GM12874 (cell line): ENCODE measurements at regions not wholly inside any gene's neighbourhood (a gene's known extent, or its start where the extent isn't known, plus 50 kb on each side); places are given as distances from the start of the nearest gene placed in this dataset.

ENCODE experiments used
- CTCF ChIP-seq: IDR thresholded peaks from 2 replicates; pipeline ENCODE4 v1.5.1; 2011; ENCODE audit warnings: low read depth, mild to moderate bottlenecking, control low read depth, low read length, moderate library complexity; ENCODE audit not compliant: insufficient read depth

- no peak for TF ChIP-seq CTCF
Observed at GRCh38 chr10:21068026-21068656, 171.0 kb upstream of the NEBL start.

GRCh38 chr10:21065621-21066248, 168.6 kb upstream of the NEBL start:
- TF ChIP-seq CTCF, result no peak

GRCh38 chr10:21061982-21062381, 164.9 kb upstream of the NEBL start:
- no peak for TF ChIP-seq CTCF

- TF ChIP-seq CTCF, result no peak
Observed at GRCh38 chr10:21061184-21061583, 164.1 kb upstream of the NEBL start.

GRCh38 chr10:21060626-21061025, 163.5 kb upstream of the NEBL start:
- no peak for TF ChIP-seq CTCF

- TF ChIP-seq CTCF, result no peak
Observed at GRCh38 chr10:21057989-21058388, 160.9 kb upstream of the NEBL start.

GRCh38 chr10:21057436-21057835, 160.3 kb upstream of the NEBL start:
- no peak for TF ChIP-seq CTCF
